Astrocyte (in vitro differentiated cells and primary cell): ENCODE measurements at regions not wholly inside any gene's neighbourhood (a gene's known extent, or its start where the extent isn't known, plus 50 kb on each side); places are given as distances from the start of the nearest gene placed in this dataset.

ENCODE experiments used
- EZH2 ChIP-seq: IDR thresholded peaks from 2 replicates; pipeline ENCODE4 v1.6.1; 2012; ENCODE audit warnings: mild to moderate bottlenecking, low read length, inconsistent platforms; ENCODE audit not compliant: insufficient read depth
- TF ChIP-seq, protein P1 (sequence below): IDR thresholded peaks from 2 replicates; pipeline ENCODE4 v1.5.1; 2011; ENCODE audit warnings: low read depth, mild to moderate bottlenecking, inconsistent platforms, low read length, moderate library complexity; ENCODE audit not compliant: insufficient read depth

DNA sequence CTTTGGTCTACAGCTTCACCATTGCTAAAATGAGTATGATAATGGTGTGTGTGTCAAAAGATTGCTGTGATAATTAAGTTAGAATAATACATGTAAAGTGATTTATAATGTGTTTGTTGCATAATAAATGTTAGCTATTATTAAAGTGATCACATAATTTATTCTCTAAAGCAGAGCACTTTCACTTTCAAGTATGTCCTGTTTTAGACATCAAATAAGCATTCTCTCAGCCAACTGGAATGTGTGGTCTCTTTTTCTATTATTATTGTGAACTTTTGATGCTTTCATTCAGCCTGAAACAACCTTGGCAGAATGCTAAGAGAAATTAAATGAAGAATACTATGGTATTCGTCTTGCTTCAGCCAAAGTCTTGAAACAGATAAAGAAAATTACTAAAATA, 102.8 kb upstream of the COL11A1 start:
- TF ChIP-seq, protein P1, sequence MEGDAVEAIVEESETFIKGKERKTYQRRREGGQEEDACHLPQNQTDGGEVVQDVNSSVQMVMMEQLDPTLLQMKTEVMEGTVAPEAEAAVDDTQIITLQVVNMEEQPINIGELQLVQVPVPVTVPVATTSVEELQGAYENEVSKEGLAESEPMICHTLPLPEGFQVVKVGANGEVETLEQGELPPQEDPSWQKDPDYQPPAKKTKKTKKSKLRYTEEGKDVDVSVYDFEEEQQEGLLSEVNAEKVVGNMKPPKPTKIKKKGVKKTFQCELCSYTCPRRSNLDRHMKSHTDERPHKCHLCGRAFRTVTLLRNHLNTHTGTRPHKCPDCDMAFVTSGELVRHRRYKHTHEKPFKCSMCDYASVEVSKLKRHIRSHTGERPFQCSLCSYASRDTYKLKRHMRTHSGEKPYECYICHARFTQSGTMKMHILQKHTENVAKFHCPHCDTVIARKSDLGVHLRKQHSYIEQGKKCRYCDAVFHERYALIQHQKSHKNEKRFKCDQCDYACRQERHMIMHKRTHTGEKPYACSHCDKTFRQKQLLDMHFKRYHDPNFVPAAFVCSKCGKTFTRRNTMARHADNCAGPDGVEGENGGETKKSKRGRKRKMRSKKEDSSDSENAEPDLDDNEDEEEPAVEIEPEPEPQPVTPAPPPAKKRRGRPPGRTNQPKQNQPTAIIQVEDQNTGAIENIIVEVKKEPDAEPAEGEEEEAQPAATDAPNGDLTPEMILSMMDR, result no peak
- TF ChIP-seq EZH2, result no peak
